Esophagus muscularis mucosa (tissue), 4 donors: ENCODE measurements at regions not wholly inside any gene's neighbourhood (a gene's known extent, or its start where the extent isn't known, plus 50 kb on each side); places are given as distances from the start of the nearest gene placed in this dataset.

ENCODE experiments used
- DNase-seq: peaks from one replicate; pipeline ENCODE4 v3.0.0-alpha.2; 2017; ENCODE audit errors: extremely low spot score
- H3K27ac ChIP-seq, 4 donors: fragments of 200-600 bp; sonication (generic); replicated peaks in 1 of 4; 1 replicate in 3 of 4; 2 replicates in 1 of 4; pipeline ENCODE4 v1.5.1; 2016 to 2019; ENCODE audit warnings: mild to moderate bottlenecking in 1 of 4
- H3K27me3 ChIP-seq, 4 donors: fragments of 200-600 bp; sonication (generic); one replicate each; pipeline versions ENCODE4 v1.5.1 to v1.6.0; 2016 to 2019
- H3K36me3 ChIP-seq, 4 donors: fragments of 200-600 bp; sonication (generic); one replicate each; pipeline ENCODE4 v1.5.1; 2016 to 2019
- H3K4me1 ChIP-seq, 4 donors: fragments of 200-600 bp; sonication (generic); one replicate each; pipeline ENCODE4 v1.5.1; 2016 to 2019
- H3K4me3 ChIP-seq, 4 donors: fragments of 200-600 bp; sonication (generic); 1 replicate in 2 of 4; 2 replicates in 2 of 4; pipeline ENCODE4 v1.5.1; 2016 to 2019; ENCODE audit warnings: mild to moderate bottlenecking in 4 of 4, moderate library complexity in 1 of 4
- H3K9me3 ChIP-seq, 4 donors: fragments of 200-600 bp; sonication (generic); 1 replicate in 3 of 4; 2 replicates in 1 of 4; pipeline ENCODE4 v1.5.1; 2016 to 2019
- EP300 ChIP-seq: sonication (generic); formaldehyde crosslinking; IDR thresholded peaks from one replicate; pipeline ENCODE4 v1.6.1; 2017; ENCODE audit warnings: antibody characterized with exemption
- POLR2A ChIP-seq: fragments of 450-650 bp; IDR thresholded peaks from one replicate; pipeline ENCODE4 v1.6.1; 2017; ENCODE audit warnings: antibody characterized with exemption, moderate library complexity, mild to moderate bottlenecking, low read depth
- POLR2AphosphoS5 ChIP-seq, 2 donors: sonication (generic); formaldehyde crosslinking; IDR thresholded peaks; one replicate each; pipeline ENCODE4 v1.6.1; 2017; ENCODE audit warnings: antibody characterized with exemption in 2 of 2
- WGBS: methylation state at CpG from one replicate; pipeline ENCODE4 v1.1.5; 2018; 5-methylcytosine and 5-hydroxymethylcytosine counted together
- intact Hi-C: fragments of 100-400 bp; cut with DNase I; formaldehyde crosslinking; loops from one replicate; pipeline ENCODE4 v1.15.1; 2023
- TF ChIP-seq, protein P1 (sequence below), 3 experiments: fragments of 200-600 bp in 2 of 3; fragments of 450-650 bp in 1 of 3; sonication (generic) in 2 of 3; IDR thresholded peaks; one replicate each; pipeline ENCODE4 v1.5.1; 2017 to 2019; ENCODE audit warnings: antibody characterized with exemption in 3 of 3, mild to moderate bottlenecking in 2 of 3, moderate library complexity in 1 of 3

DNA sequence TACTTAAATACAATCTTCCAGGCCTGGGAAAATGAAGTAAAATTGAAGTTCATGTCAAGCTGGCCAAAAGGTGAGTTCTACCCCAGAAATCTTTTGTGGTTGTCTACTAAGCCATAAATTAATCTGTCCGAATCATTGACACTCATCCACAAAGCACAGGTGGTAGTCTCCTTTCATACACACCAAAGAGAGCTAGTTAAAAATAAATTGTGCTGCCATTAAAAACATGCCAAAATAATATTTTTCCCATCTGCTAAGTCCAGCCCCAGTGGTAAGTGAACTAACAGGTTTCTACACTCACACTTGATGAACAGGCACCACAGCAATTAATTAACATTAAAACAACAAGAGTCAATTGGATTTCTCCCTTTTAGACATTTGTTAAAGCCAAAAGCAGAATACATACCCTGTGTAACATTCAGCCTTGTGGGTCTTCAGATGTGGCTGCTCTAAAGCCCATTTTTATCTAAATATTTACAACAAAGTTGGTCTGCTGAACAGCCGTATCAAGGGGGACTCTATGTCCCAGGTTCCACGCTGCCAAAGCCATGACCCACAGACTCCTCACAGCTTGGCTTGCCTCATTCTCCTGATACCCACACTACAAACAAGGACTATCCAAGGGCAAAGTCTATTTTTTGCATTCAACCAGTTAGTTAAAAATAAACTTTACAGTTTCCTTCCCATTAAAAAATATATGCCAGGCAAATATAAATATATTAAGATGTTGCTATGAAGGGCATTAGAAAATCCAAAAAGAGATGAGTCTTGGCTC, 490.4 kb downstream of the BMP2 start:
- DNase-seq, result no peak
- H3K27me3 ChIP-seq, result no peaks in the 10 kb centered on the region
- peaks cover 0 to 6% (median 3%) of the 10 kb centered on the region in 4 donors for H3K4me1 ChIP-seq
- H3K27ac ChIP-seq, result no peak overlapping the region
- TF ChIP-seq POLR2A, result no peak
- 57% methylated on average over 3 of the region's 3 CpGs for WGBS
- H3K36me3 ChIP-seq, result no peaks in the 10 kb centered on the region
- H3K4me3 ChIP-seq, result no peak overlapping the region
- intact Hi-C loops, result no loop called here
- no peaks in the 10 kb centered on the region for H3K9me3 ChIP-seq

DNA sequence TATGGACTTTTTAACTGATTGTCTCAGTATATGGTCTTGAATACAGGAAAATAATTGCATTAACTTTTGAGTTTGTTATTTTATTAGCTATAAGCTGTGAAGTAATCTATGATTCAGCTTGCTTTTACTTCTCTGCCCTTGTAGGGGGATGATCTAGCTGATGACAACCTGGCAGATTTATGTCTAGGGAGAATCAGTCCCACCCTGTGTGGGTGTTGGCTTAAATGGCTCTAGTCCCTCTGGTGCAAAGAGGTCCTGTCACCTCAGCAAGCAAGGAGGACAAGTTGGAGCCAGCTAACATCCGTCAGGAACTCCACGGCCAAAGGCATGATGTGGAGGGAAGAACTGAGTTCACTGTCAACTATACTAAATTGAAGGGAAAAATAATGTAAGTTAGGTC, 495.3 kb downstream of the BMP2 start:
- intact Hi-C loops, result no loop called here
- H3K36me3 ChIP-seq, result no peaks in the 10 kb centered on the region
- H3K9me3 ChIP-seq, result no peaks in the 10 kb centered on the region
- 90% methylated on average over 2 of the region's 2 CpGs for WGBS
- DNase-seq, result no peak
- H3K4me3 ChIP-seq, result no peak overlapping the region
- no peaks in the 10 kb centered on the region for H3K27me3 ChIP-seq
- H3K4me1 ChIP-seq, result peaks cover 0 to 4% (median 2%) of the 10 kb centered on the region in 4 donors
- H3K27ac ChIP-seq, result no peak overlapping the region
- no peak for TF ChIP-seq POLR2A
- TF ChIP-seq, protein P1, sequence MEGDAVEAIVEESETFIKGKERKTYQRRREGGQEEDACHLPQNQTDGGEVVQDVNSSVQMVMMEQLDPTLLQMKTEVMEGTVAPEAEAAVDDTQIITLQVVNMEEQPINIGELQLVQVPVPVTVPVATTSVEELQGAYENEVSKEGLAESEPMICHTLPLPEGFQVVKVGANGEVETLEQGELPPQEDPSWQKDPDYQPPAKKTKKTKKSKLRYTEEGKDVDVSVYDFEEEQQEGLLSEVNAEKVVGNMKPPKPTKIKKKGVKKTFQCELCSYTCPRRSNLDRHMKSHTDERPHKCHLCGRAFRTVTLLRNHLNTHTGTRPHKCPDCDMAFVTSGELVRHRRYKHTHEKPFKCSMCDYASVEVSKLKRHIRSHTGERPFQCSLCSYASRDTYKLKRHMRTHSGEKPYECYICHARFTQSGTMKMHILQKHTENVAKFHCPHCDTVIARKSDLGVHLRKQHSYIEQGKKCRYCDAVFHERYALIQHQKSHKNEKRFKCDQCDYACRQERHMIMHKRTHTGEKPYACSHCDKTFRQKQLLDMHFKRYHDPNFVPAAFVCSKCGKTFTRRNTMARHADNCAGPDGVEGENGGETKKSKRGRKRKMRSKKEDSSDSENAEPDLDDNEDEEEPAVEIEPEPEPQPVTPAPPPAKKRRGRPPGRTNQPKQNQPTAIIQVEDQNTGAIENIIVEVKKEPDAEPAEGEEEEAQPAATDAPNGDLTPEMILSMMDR (IDR thresholded peaks at IDR 0.05), result no peak
- no peak for TF ChIP-seq EP300
- no peak for TF ChIP-seq POLR2AphosphoS5 (IDR thresholded peaks at IDR 0.05)

DNA sequence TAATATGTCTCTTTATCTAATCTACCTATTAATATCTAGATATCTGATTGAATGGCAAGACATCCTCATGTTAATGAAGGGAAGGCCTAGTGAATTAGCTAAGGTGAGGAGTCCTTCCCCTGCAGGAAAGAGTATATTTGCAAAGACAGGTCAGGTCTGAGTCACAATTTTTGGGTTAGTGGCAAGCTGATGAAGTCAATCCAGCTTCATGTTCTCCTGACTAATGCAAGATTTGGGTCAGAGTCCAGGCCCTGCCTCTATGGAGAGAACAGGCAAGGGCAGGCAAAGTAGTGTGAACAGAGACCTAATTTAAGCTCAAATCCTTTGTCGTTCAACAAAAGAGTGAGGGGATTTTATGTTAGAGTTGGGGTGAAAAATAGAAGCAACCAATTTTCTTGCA, 496.7 kb downstream of the BMP2 start:
- WGBS, result 88% methylated on average over 1 of the region's 1 CpG
- Histone ChIP-seq H3K27ac (no peak overlapping the region), H3K4me3 (no peak overlapping the region), H3K4me1 (no peaks in the 10 kb centered on the region), H3K36me3 (no peaks in the 10 kb centered on the region), H3K27me3 (no peaks in the 10 kb centered on the region), H3K9me3 (no peaks in the 10 kb centered on the region)
- intact Hi-C loops, result no loop called here
- TF ChIP-seq POLR2A (no peak), EP300 (no peak), POLR2AphosphoS5 (IDR thresholded peaks at IDR 0.05) (no peak)
- TF ChIP-seq, protein P1 (IDR thresholded peaks at IDR 0.05), result no peak
- DNase-seq, result no peak

- Histone ChIP-seq H3K4me1 (no peaks in the 10 kb centered on the region), H3K27me3 (no peaks in the 10 kb centered on the region), H3K4me3 (no peak overlapping the region), H3K27ac (no peak overlapping the region), H3K36me3 (no peaks in the 10 kb centered on the region), H3K9me3 (no peaks in the 10 kb centered on the region)
- 77% methylated on average over 4 of the region's 4 CpGs for WGBS
- intact Hi-C loops, result no loop called here
- no peak for DNase-seq
- no peak for TF ChIP-seq EP300
- TF ChIP-seq, protein P1 (IDR thresholded peaks at IDR 0.05), result no peak
- TF ChIP-seq POLR2AphosphoS5 (IDR thresholded peaks at IDR 0.05), result no peak
- no peak for TF ChIP-seq POLR2A
Measured at GRCh38 chr20:7269452-7269851, 502.0 kb downstream of the BMP2 start.

DNA sequence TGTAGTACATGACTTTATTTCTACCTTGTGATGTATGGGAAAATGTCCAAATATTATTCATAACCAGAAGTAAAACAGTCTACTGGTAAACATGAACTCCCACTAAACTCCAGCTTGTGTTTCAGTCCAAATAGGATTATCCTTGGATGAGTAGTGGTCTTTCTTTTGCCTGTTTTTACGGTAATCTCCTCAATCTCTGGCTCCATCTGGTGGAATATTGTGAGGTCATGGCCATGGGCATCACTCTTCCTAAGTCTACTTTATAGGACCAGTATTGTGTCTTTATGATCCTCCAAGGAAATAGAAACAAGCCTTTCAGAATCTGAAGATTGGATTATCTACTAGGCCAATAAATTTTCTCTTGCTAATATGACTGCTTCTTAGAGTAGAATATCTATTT, 505.0 kb downstream of the BMP2 start:
- Histone ChIP-seq H3K4me3 (no peak overlapping the region), H3K27ac (no peak overlapping the region), H3K36me3 (no peaks in the 10 kb centered on the region), H3K4me1 (no peaks in the 10 kb centered on the region), H3K27me3 (no peaks in the 10 kb centered on the region), H3K9me3 (no peaks in the 10 kb centered on the region)
- 43% methylated on average over 1 of the region's 1 CpG for WGBS
- TF ChIP-seq EP300, result no peak
- TF ChIP-seq, protein P1 (IDR thresholded peaks at IDR 0.05), result no peak
- intact Hi-C loops, result no loop called here
- no peak for DNase-seq
